IMR-90 (cell line): ENCODE measurements at regions not wholly inside any gene's neighbourhood (a gene's known extent, or its start where the extent isn't known, plus 50 kb on each side); places are given as distances from the start of the nearest gene placed in this dataset.

Experiments used
- ATAC-seq: fragments of 200-7000 bp; cut with Tn5 transposase; 2 replicates; pipeline ENCODE4 v1.9.1; 2020; ENCODE audit warnings: low read depth, mild to moderate bottlenecking, moderate library complexity
- BruUV-seq: library from RNA; stranded (reverse); fragments of 400-500 nt; replicated peaks from 2 replicates; lab custom pipeline; 2021; lab: Mats Ljungman, UMichigan
- CTCF ChIA-PET: fragments of 300-600 bp; formaldehyde crosslinking; extraction: SDS; loops from one replicate; lab custom pipeline; 2021; ENCODE audit warnings: antibody characterized with exemption; lab: Yijun Ruan, JAX
- POLR2A ChIA-PET: fragments of 300-600 bp; sonication (Branson Sonifier 250); formaldehyde crosslinking; loops from one replicate; lab custom pipeline; 2022; ENCODE audit warnings: antibody characterized with exemption; ENCODE audit not compliant: unreplicated experiment; lab: Charles Lee
- DNase-seq: peaks from one replicate; pipeline ENCODE4 v3.0.0; 2013
- H2AFZ ChIP-seq: replicated peaks from 2 replicates; pipeline ENCODE3; 2013; ENCODE audit warnings: low read length, mild to moderate bottlenecking; ENCODE audit not compliant: poor library complexity
- H2AK5ac ChIP-seq: 2 replicates; pipeline ENCODE4 v1.6.1; 2013; ENCODE audit warnings: low read depth, low read length, inconsistent platforms
- H2AK9ac ChIP-seq: replicated peaks from 2 replicates; pipeline ENCODE3; 2013; ENCODE audit warnings: mild to moderate bottlenecking, low read depth, low read length, moderate library complexity; ENCODE audit not compliant: poor library complexity
- H2BK120ac ChIP-seq: 2 replicates; pipeline ENCODE4 v1.6.1; 2013; ENCODE audit warnings: low read depth, low read length, inconsistent platforms
- H2BK15ac ChIP-seq: 3 replicates; pipeline ENCODE4 v1.6.1; 2013; ENCODE audit warnings: low read depth, low read length, inconsistent platforms
- H2BK20ac ChIP-seq: 2 replicates; pipeline ENCODE4 v1.6.1; 2013; ENCODE audit warnings: low read depth, mild to moderate bottlenecking, inconsistent platforms, low read length, moderate library complexity
- H2BK5ac ChIP-seq: 2 replicates; pipeline ENCODE4 v1.6.1; 2013; ENCODE audit warnings: mild to moderate bottlenecking, low read depth, low read length, inconsistent platforms; ENCODE audit not compliant: poor library complexity, severe bottlenecking
- H3K14ac ChIP-seq: replicated peaks from 2 replicates; pipeline ENCODE4 v1.6.1; 2013; ENCODE audit warnings: low read depth, low read length, inconsistent platforms
- H3K18ac ChIP-seq: 2 replicates; pipeline ENCODE4 v1.6.1; 2013; ENCODE audit warnings: low read depth, low read length, control low read depth
- H3K23ac ChIP-seq: 2 replicates; pipeline ENCODE4 v1.6.1; 2013; ENCODE audit warnings: low read depth, low read length, inconsistent platforms
- H3K27ac ChIP-seq: 2 replicates; pipeline ENCODE4 v1.5.1; 2013; ENCODE audit warnings: mild to moderate bottlenecking, control low read depth, low read length; ENCODE audit not compliant: insufficient read depth
- H3K27me3 ChIP-seq: 2 replicates; pipeline ENCODE4 v1.6.1; 2013; ENCODE audit warnings: low read length; ENCODE audit not compliant: control insufficient read depth, insufficient read depth
- H3K36me3 ChIP-seq: 2 replicates; pipeline ENCODE4 v1.6.1; 2013; ENCODE audit warnings: low read length, mixed read lengths; ENCODE audit not compliant: control insufficient read depth, insufficient read depth
- H3K4ac ChIP-seq: 2 replicates; pipeline ENCODE4 v1.6.1; 2013; ENCODE audit warnings: low read depth, low read length, inconsistent platforms
- H3K4me1 ChIP-seq: 2 replicates; pipeline ENCODE4 v1.6.1; 2013; ENCODE audit warnings: low read length, mixed read lengths; ENCODE audit not compliant: control insufficient read depth, insufficient read depth
- H3K4me2 ChIP-seq: 2 replicates; pipeline ENCODE4 v1.6.1; 2013; ENCODE audit warnings: low read depth, mild to moderate bottlenecking, control low read depth, low read length, moderate library complexity
- H3K4me3 ChIP-seq: 2 replicates; pipeline ENCODE4 v1.5.1; 2013; ENCODE audit warnings: low read depth, mild to moderate bottlenecking, control low read depth, low read length, moderate library complexity; ENCODE audit not compliant: insufficient read depth
- H3K56ac ChIP-seq: 2 replicates; pipeline ENCODE4 v1.6.1; 2013; ENCODE audit warnings: low read length, inconsistent platforms; ENCODE audit not compliant: insufficient read depth; ENCODE audit errors: extremely low read depth
- H3K79me1 ChIP-seq, 2 experiments: 2 replicates each; pipeline ENCODE4 v1.6.1; 2013; ENCODE audit warnings: low read length in 2 of 2, inconsistent platforms in 1 of 2, low read depth in 1 of 2
- H3K9ac ChIP-seq: 2 replicates; pipeline ENCODE4 v1.6.1; 2013; ENCODE audit warnings: low read depth, low read length, control low read depth
- H3K9me1 ChIP-seq: 2 replicates; pipeline ENCODE4 v1.6.1; 2013; ENCODE audit warnings: low read length, inconsistent platforms; ENCODE audit not compliant: insufficient read depth
- H3K9me3 ChIP-seq: 2 replicates; pipeline ENCODE4 v1.6.1; 2013; ENCODE audit warnings: low read length; ENCODE audit not compliant: control insufficient read depth, insufficient read depth
- H4K20me1 ChIP-seq: 2 replicates; pipeline ENCODE4 v1.6.1; 2013; ENCODE audit warnings: low read length, inconsistent platforms; ENCODE audit not compliant: insufficient read depth
- H4K5ac ChIP-seq: 2 replicates; pipeline ENCODE4 v1.6.1; 2013; ENCODE audit warnings: mild to moderate bottlenecking, low read depth, low read length, control low read depth
- H4K8ac ChIP-seq, 2 experiments: 2 replicates each; pipeline ENCODE4 v1.6.1; 2013; ENCODE audit warnings: low read depth in 2 of 2, low read length in 2 of 2, control low read depth in 1 of 2, inconsistent platforms in 1 of 2
- H4K91ac ChIP-seq: 2 replicates; pipeline ENCODE4 v1.6.1; 2013; ENCODE audit warnings: low read depth, low read length, inconsistent platforms; ENCODE audit not compliant: insufficient read depth
- BHLHE40 ChIP-seq: fragments of 150-350 bp; IDR thresholded peaks from 2 replicates; pipeline ENCODE4 v1.6.1; 2016; ENCODE audit warnings: mild to moderate bottlenecking, low read depth, low read length
- ELK1 ChIP-seq: fragments of 150-350 bp; IDR thresholded peaks from 2 replicates; pipeline ENCODE4 v1.6.1; 2016; ENCODE audit warnings: low read depth, mild to moderate bottlenecking, low read length, moderate library complexity, borderline replicate concordance
- MAFK ChIP-seq: IDR thresholded peaks from 2 replicates; pipeline ENCODE4 v1.6.1; 2012; ENCODE audit warnings: low read depth, low read length, improper control_type of control experiment
- MAZ ChIP-seq: IDR thresholded peaks from 2 replicates; pipeline ENCODE4 v1.6.1; 2012; ENCODE audit warnings: low read depth, mild to moderate bottlenecking, low read length, improper control_type of control experiment, moderate library complexity, borderline replicate concordance
- POLR2A ChIP-seq: IDR thresholded peaks from 2 replicates; pipeline ENCODE4 v1.6.1; 2012; ENCODE audit warnings: mild to moderate bottlenecking, low read depth, low read length
- RAD21 ChIP-seq: IDR thresholded peaks from 2 replicates; pipeline ENCODE4 v1.6.1; 2012; ENCODE audit warnings: low read length, improper control_type of control experiment
- RCOR1 ChIP-seq: IDR thresholded peaks from 2 replicates; pipeline ENCODE4 v1.6.1; 2012; ENCODE audit warnings: mild to moderate bottlenecking, low read length, improper control_type of control experiment; ENCODE audit not compliant: insufficient replicate concordance
- SMC3 ChIP-seq: fragments of 150-350 bp; IDR thresholded peaks from 2 replicates; pipeline ENCODE4 v1.6.1; 2016; ENCODE audit warnings: low read depth, mild to moderate bottlenecking, antibody characterized with exemption, low read length, moderate library complexity
- USF2 ChIP-seq: fragments of 150-350 bp; IDR thresholded peaks from 2 replicates; pipeline ENCODE4 v1.6.1; 2017; ENCODE audit warnings: mild to moderate bottlenecking, antibody characterized with exemption, low read length, low read depth
- dilution Hi-C: fragments of 300-500 bp; cut with HindIII; formaldehyde crosslinking; loops from one replicate; pipeline ENCODE4 v1.14.3; 2018; ENCODE audit warnings: low sequenced_read_pairs; ENCODE audit not compliant: unreplicated experiment
- in situ Hi-C: fragments of 300-500 bp; cut with MboI; formaldehyde crosslinking; loops from 3 replicates; pipeline ENCODE4 v1.14.3; 2019; ENCODE audit warnings: low sequenced_read_pairs, inconsistent platforms, mixed read lengths
- intact Hi-C: fragments of 100-400 bp; cut with micrococcal nuclease; formaldehyde crosslinking; loops from 2 replicates; pipeline ENCODE4 v1.10.0; 2022

DNA sequence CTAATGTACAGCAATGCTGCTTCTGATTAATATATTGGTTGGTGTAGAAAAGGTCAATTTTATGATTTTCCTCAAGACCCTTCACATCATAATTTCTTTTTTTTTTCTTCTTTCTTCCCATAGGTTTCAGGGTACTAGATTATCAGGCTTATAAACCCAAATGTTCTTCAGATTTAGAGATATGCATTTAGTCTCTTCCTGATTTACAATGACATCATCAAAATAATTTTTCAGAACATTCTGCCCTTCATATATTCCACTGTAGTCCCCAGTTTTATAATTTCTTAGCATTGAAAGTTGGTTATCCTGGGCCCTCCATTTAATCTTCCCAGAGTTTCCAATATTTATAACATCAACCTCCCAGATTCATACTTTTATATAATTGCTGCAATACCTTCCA lies 226.7 kb upstream of the LRFN5 start:
- in situ Hi-C loops: no loop called here
- Histone ChIP-seq H2BK15ac (no peak overlapping the region), H3K27ac (no peak overlapping the region), H4K20me1 (no peaks in the 10 kb centered on the region), H3K9me1 (no peaks in the 10 kb centered on the region), H3K36me3 (no peaks in the 10 kb centered on the region), H2AK5ac (no peak overlapping the region), H3K4me1 (no peaks in the 10 kb centered on the region), H4K8ac (no peak overlapping the region), H3K56ac (no peak overlapping the region), H4K91ac (no peak overlapping the region), H3K4me3 (no peak overlapping the region), H3K14ac (no peak overlapping the region), H2BK20ac (no peak overlapping the region), H3K4me2 (no peak overlapping the region), H3K4ac (no peak overlapping the region), H3K27me3 (no peaks in the 10 kb centered on the region), H2AK9ac (no peak overlapping the region), H3K9ac (no peak overlapping the region), H4K5ac (no peak overlapping the region), H3K23ac (no peak overlapping the region), H3K79me1 (no peaks in the 10 kb centered on the region), H3K18ac (no peak overlapping the region), H2BK120ac (no peak overlapping the region), H2AFZ (no peak overlapping the region), H3K9me3 (0 out of 2 replicates have a peak, but pooled peaks cover 2% of the 10 kb centered on the region), H2BK5ac (no peak overlapping the region)
- CTCF ChIA-PET: no interaction called here
- POLR2A ChIA-PET: no interaction called here
- dilution Hi-C loops: no loop called here
- intact Hi-C loops: no loop called here
- TF ChIP-seq RCOR1 (no peak), RAD21 (no peak), MAZ (no peak), BHLHE40 (no peak), ELK1 (no peak), MAFK (no peak), USF2 (no peak), POLR2A (no peak), SMC3 (no peak)
- ATAC-seq (no peak), DNase-seq (no peak)
- no TSS peak for BruUV-seq
